Right lobe of liver (tissue), 4 donors: ENCODE measurements at regions not wholly inside any gene's neighbourhood (a gene's known extent, or its start where the extent isn't known, plus 50 kb on each side); places are given as distances from the start of the nearest gene placed in this dataset.

Experiments
- POLR2A ChIP-seq: fragments of 450-650 bp; IDR thresholded peaks from one replicate; pipeline ENCODE4 v1.6.1; 2017; ENCODE audit warnings: antibody characterized with exemption, mild to moderate bottlenecking
- TF ChIP-seq, protein P1 (sequence below), 4 donors: fragments of 200-600 bp in 3 of 4; fragments of 450-650 bp in 1 of 4; IDR thresholded peaks; one replicate each; pipeline versions ENCODE4 v1.5.1 to v1.8.0; 2016 to 2022; ENCODE audit warnings: antibody characterized with exemption in 4 of 4, mild to moderate bottlenecking in 2 of 4
- donor health status: DM: no; HTN: no; CAD: no.
- donor health status: DM: no; HTN: no; CAD: no.
- donor health status: DM: no; HTN: yes; CAD: no.

DNA sequence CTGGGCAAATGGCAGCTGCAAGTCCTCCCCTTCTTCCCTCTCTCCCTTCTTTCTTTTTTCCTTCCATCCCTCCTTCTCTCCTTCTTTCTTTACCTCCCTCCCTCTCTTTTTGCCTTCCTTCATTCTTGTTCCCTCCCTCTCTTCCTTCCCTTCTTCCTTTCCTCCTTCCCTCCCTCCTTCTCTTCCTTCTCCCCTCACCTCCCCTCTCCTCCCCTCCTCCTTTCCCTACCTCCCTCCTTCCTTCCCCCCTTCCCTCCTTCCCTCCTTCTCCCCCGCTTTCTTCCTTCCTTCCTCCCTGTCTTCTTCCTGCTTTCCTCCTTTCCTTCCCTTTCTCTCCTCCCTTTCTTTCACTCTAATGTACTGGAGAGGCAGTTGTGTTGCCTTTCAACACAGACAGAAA, 110.8 kb upstream of the SALL1 start:
- TF ChIP-seq, protein P1, sequence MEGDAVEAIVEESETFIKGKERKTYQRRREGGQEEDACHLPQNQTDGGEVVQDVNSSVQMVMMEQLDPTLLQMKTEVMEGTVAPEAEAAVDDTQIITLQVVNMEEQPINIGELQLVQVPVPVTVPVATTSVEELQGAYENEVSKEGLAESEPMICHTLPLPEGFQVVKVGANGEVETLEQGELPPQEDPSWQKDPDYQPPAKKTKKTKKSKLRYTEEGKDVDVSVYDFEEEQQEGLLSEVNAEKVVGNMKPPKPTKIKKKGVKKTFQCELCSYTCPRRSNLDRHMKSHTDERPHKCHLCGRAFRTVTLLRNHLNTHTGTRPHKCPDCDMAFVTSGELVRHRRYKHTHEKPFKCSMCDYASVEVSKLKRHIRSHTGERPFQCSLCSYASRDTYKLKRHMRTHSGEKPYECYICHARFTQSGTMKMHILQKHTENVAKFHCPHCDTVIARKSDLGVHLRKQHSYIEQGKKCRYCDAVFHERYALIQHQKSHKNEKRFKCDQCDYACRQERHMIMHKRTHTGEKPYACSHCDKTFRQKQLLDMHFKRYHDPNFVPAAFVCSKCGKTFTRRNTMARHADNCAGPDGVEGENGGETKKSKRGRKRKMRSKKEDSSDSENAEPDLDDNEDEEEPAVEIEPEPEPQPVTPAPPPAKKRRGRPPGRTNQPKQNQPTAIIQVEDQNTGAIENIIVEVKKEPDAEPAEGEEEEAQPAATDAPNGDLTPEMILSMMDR (IDR thresholded peaks at IDR 0.05) = no peak
- TF ChIP-seq POLR2A = no peak
